22Rv1 (cell line): ENCODE measurements at regions not wholly inside any gene's neighbourhood (a gene's known extent, or its start where the extent isn't known, plus 50 kb on each side); places are given as distances from the start of the nearest gene placed in this dataset.

Experiments used
- H3K27ac ChIP-seq: fragments of 450-650 bp; 2 replicates; pipeline ENCODE4 v1.5.1; 2017
- ZFX ChIP-seq: fragments of 450-650 bp; IDR thresholded peaks from 2 replicates; pipeline ENCODE4 v1.6.1; 2017; ENCODE audit warnings: antibody characterized with exemption, borderline replicate concordance
- TF ChIP-seq, protein P1 (sequence below): fragments of 450-650 bp; IDR thresholded peaks from 2 replicates; pipeline ENCODE4 v1.5.1; 2017; ENCODE audit warnings: mild to moderate bottlenecking

DNA sequence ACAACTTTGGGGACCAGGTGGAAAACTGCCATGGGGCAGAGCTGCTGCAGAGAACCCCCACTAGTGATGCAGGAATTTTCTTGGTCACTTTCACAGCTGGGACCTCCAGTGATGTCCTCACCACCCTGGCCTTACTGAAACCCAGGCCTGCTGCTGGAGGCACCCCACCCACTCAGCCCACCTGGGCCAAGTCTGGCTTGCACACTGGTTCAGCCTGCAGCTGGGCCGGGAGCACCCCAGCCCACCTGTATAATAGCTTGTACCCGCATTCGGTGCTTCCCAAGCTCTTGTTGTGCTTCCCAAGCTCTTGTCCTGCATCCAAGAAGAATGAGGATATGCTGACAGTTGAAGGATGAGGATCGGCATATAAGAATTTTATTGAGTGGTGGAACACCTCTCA, 86.4 kb upstream of the ZMAT1 start:
- H3K27ac ChIP-seq: no peak overlapping the region
- TF ChIP-seq, protein P1, sequence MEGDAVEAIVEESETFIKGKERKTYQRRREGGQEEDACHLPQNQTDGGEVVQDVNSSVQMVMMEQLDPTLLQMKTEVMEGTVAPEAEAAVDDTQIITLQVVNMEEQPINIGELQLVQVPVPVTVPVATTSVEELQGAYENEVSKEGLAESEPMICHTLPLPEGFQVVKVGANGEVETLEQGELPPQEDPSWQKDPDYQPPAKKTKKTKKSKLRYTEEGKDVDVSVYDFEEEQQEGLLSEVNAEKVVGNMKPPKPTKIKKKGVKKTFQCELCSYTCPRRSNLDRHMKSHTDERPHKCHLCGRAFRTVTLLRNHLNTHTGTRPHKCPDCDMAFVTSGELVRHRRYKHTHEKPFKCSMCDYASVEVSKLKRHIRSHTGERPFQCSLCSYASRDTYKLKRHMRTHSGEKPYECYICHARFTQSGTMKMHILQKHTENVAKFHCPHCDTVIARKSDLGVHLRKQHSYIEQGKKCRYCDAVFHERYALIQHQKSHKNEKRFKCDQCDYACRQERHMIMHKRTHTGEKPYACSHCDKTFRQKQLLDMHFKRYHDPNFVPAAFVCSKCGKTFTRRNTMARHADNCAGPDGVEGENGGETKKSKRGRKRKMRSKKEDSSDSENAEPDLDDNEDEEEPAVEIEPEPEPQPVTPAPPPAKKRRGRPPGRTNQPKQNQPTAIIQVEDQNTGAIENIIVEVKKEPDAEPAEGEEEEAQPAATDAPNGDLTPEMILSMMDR: no peak
- TF ChIP-seq ZFX: no peak

DNA sequence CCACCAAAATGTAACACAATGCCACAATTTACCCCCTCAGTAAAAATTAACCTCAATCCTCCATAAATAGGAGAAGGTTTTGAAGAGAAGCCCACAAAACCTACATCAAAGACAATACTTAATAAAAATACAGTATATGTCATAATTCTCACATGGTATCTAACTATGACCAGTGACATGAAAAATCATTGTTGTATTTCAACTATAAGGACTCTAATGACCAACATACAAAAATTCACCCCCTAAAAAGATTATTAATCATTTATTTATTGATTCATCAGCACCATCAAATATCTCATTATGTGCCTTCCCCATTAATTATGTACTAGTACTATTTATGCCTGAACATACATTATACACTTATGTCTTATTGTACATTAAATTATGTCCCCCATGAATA, 77.1 kb upstream of the ZMAT1 start:
- no peak for TF ChIP-seq ZFX
- no peak overlapping the region for H3K27ac ChIP-seq

DNA sequence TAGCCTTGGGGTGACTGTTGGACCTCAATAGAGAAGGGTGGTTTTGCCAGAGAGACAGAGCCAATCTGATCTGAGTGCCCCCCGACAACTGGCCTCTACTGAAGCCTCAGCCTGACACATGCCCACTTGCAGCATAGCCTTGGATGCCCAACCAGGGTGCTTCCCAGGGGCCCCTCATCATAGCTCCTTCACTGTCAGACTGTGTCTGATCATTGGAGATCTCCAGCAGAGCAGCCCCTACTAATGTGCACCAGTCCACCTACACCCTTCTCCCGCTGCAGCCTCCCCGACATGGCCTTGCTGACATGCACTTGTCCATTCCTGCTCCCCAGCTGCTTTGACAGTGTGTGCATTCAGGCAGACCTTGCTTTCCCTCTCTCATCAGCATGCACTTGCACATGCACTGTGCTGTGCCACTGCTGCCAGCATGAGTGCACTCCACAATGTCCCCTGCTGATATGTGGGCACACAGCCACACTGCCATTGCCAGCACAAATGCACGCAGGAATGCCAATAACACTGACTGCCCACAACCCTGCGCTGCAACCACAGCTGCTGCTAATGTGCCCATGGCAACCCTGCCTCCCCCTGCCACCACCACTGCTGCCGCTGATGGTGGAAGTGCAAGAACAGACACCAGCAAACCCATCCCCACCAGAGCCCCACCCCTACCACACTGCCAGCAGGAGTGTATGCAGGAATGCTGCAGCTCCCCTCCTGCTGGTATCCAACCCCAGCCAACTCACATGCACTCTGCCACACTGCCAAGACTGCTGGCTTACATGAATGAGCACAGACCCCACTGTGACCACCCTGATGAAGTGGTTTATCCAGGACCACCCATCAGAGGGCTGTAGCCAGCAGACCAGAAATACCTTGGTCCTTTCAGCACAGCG, 68.1 kb upstream of the ZMAT1 start:
- H3K27ac ChIP-seq: no peak overlapping the region
- TF ChIP-seq ZFX: no peak
- TF ChIP-seq, protein P1: no peak

DNA sequence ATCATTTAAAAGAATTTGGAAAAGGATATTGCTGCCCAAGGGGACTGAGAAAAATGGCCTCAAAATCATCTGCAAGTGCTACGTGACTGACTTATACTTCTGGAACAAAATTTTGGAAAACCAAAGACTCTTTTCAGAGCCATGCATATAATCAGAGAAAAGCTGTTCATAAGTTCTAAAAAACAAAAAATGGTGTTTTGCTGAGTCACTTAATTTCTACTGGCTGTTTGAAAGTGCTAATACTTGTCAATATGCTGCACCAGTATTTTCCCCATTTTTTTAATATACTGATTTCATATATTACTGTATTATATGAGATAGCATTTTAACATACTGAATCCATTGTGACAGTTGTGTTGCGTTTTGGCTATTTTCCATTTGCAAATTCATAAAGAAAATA, 61.5 kb upstream of the ZMAT1 start:
- no peak overlapping the region for H3K27ac ChIP-seq
- TF ChIP-seq, protein P1: no peak
- TF ChIP-seq ZFX: no peak

DNA sequence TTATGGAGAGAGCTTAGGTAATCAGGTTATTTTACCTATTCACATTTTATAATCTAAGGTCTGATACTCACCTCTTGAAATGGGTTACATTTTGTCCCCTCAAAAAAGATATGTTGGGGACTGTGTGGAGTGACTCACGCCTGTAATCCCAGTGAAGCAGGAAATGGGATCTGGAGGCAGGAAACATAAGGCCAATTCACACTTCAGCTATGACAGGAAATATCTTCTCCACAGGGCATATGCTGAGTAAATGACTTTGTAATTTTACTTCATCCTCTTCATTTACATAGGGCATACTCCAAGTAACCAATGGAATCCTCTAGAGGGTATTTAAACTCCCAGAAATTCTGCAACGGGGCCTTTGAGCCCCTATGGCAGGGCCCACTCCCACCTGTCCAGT, 54.8 kb upstream of the ZMAT1 start:
- no peak overlapping the region for H3K27ac ChIP-seq
- no peak for TF ChIP-seq ZFX
- TF ChIP-seq, protein P1: no peak
